Activated T-cell treated with anti-CD3 and anti-CD28 coated beads, Interleukin-2, amount 50 U/mL, for 24 hours (primary cell): ENCODE measurements at regions not wholly inside any gene's neighbourhood (a gene's known extent, or its start where the extent isn't known, plus 50 kb on each side); places are given as distances from the start of the nearest gene placed in this dataset.
"Not testable (repeated sequence)": the region's sequence is repeated elsewhere in the genome, so short reads cannot be mapped to it uniquely, and the experiment has no call there.

Experiments
- DNase-seq: peaks from one replicate; pipeline ENCODE4 v3.0.0-alpha.2; 2020
- H3K27ac Mint-ChIP-seq: 2 replicates; pipeline ENCODE4 v1.8.0; 2020; ENCODE audit warnings: mild to moderate bottlenecking, mixed read lengths
- H3K27me3 Mint-ChIP-seq: 2 replicates; pipeline ENCODE4 v1.8.0; 2020; ENCODE audit warnings: mixed read lengths
- H3K36me3 Mint-ChIP-seq: 2 replicates; pipeline ENCODE4 v1.8.0; 2020; ENCODE audit warnings: low read depth, mixed read lengths
- H3K4me1 Mint-ChIP-seq: 2 replicates; pipeline ENCODE4 v1.8.0; 2020; ENCODE audit warnings: low read depth, mixed read lengths
- H3K4me3 Mint-ChIP-seq: 2 replicates; pipeline ENCODE4 v1.8.0; 2020; ENCODE audit warnings: mild to moderate bottlenecking, moderate library complexity, mixed read lengths
- H3K9me3 Mint-ChIP-seq: 2 replicates; pipeline ENCODE4 v1.8.0; 2020; ENCODE audit warnings: mixed read lengths

- not testable (repeated sequence) for H3K4me3 Mint-ChIP-seq, DNase-seq, H3K36me3 Mint-ChIP-seq, H3K9me3 Mint-ChIP-seq, H3K27ac Mint-ChIP-seq, H3K4me1 Mint-ChIP-seq
- peaks cover 29% of the 10 kb centered on the region for H3K27me3 Mint-ChIP-seq
Observed at GRCh38 chr2:95676573-95676972, 84.8 kb downstream of the TRIM43 start.

- H3K27me3 Mint-ChIP-seq, result peaks cover 35% of the 10 kb centered on the region
- DNase-seq, result no peak
- H3K4me3 Mint-ChIP-seq, result no peak overlapping the region
- H3K9me3 Mint-ChIP-seq, result no peaks in the 10 kb centered on the region
- peaks cover 5% of the 10 kb centered on the region for H3K4me1 Mint-ChIP-seq
- no peak overlapping the region for H3K27ac Mint-ChIP-seq
- no peaks in the 10 kb centered on the region for H3K36me3 Mint-ChIP-seq
Observed at GRCh38 chr2:95677346-95677745, 85.5 kb downstream of the TRIM43 start.

- H3K36me3 Mint-ChIP-seq, DNase-seq, H3K4me3 Mint-ChIP-seq, H3K27ac Mint-ChIP-seq, H3K4me1 Mint-ChIP-seq, H3K9me3 Mint-ChIP-seq: not testable (repeated sequence)
- peaks cover 40% of the 10 kb centered on the region for H3K27me3 Mint-ChIP-seq
Observed at GRCh38 chr2:95677833-95678232, 86.0 kb downstream of the TRIM43 start.

- H3K27ac Mint-ChIP-seq, H3K9me3 Mint-ChIP-seq, H3K4me3 Mint-ChIP-seq, DNase-seq, H3K36me3 Mint-ChIP-seq: not testable (repeated sequence)
- peaks cover 52% of the 10 kb centered on the region for H3K27me3 Mint-ChIP-seq
- H3K4me1 Mint-ChIP-seq, result peaks cover 11% of the 10 kb centered on the region
Observed at GRCh38 chr2:95681158-95681557, 89.4 kb downstream of the TRIM43 start.

GRCh38 chr2:95681589-95682081 lies 89.8 kb downstream of the TRIM43 start:
- H3K4me3 Mint-ChIP-seq, H3K27ac Mint-ChIP-seq, H3K9me3 Mint-ChIP-seq, H3K36me3 Mint-ChIP-seq, DNase-seq: not testable (repeated sequence)
- Mint-ChIP-seq H3K4me1 (peaks cover 11% of the 10 kb centered on the region), H3K27me3 (peaks cover 49% of the 10 kb centered on the region)

GRCh38 chr2:95682889-95683517 lies 91.2 kb downstream of the TRIM43 start:
- H3K4me1 Mint-ChIP-seq, result peaks cover 11% of the 10 kb centered on the region
- H3K27me3 Mint-ChIP-seq, result peaks cover 53% of the 10 kb centered on the region
- H3K27ac Mint-ChIP-seq, H3K9me3 Mint-ChIP-seq, DNase-seq, H3K36me3 Mint-ChIP-seq: not testable (repeated sequence)
- peak overlapping the region; percentile 53 for H3K4me3 Mint-ChIP-seq

- Mint-ChIP-seq H3K27me3 (peaks cover 38% of the 10 kb centered on the region), H3K4me1 (peaks cover 11% of the 10 kb centered on the region), H3K36me3 (no peaks in the 10 kb centered on the region), H3K27ac (no peak overlapping the region), H3K4me3 (no peak overlapping the region), H3K9me3 (no peaks in the 10 kb centered on the region)
- DNase-seq, result no peak
Observed at GRCh38 chr2:95685513-95685912, 93.7 kb downstream of the TRIM43 start.

GRCh38 chr2:95686056-95686825 lies 94.4 kb downstream of the TRIM43 start:
- not testable (repeated sequence) for H3K4me3 Mint-ChIP-seq, DNase-seq

GRCh38 chr2:95687852-95688251 lies 96.1 kb downstream of the TRIM43 start:
- H3K27me3 Mint-ChIP-seq, result peaks cover 18% of the 10 kb centered on the region
- H3K27ac Mint-ChIP-seq, H3K9me3 Mint-ChIP-seq, H3K36me3 Mint-ChIP-seq, H3K4me3 Mint-ChIP-seq, DNase-seq, H3K4me1 Mint-ChIP-seq: not testable (repeated sequence)

More at GRCh38 chr2:95686056-95686825, 94.4 kb downstream of the TRIM43 start:
- peaks cover 31% of the 10 kb centered on the region for H3K27me3 Mint-ChIP-seq
- H3K36me3 Mint-ChIP-seq, H3K9me3 Mint-ChIP-seq, H3K27ac Mint-ChIP-seq: not testable (repeated sequence)
- H3K4me1 Mint-ChIP-seq, result peaks cover 11% of the 10 kb centered on the region

GRCh38 chr2:95691210-95691609 lies 99.4 kb downstream of the TRIM43 start:
- H3K27me3 Mint-ChIP-seq, result peaks cover 13% of the 10 kb centered on the region
- H3K4me3 Mint-ChIP-seq, H3K27ac Mint-ChIP-seq, DNase-seq, H3K4me1 Mint-ChIP-seq, H3K36me3 Mint-ChIP-seq, H3K9me3 Mint-ChIP-seq: not testable (repeated sequence)

- H3K36me3 Mint-ChIP-seq, result not testable (repeated sequence)
Observed at GRCh38 chr2:95693071-95693846, 101.5 kb downstream of the TRIM43 start.

GRCh38 chr2:95695613-95696012 lies 103.8 kb downstream of the TRIM43 start:
- no peaks in the 10 kb centered on the region for H3K9me3 Mint-ChIP-seq
- no peaks in the 10 kb centered on the region for H3K36me3 Mint-ChIP-seq
- H3K4me3 Mint-ChIP-seq, result no peak overlapping the region

More at GRCh38 chr2:95693071-95693846, 101.5 kb downstream of the TRIM43 start:
- peaks cover 21% of the 10 kb centered on the region for H3K27me3 Mint-ChIP-seq
- not testable (repeated sequence) for DNase-seq, H3K4me1 Mint-ChIP-seq, H3K4me3 Mint-ChIP-seq, H3K9me3 Mint-ChIP-seq, H3K27ac Mint-ChIP-seq

GRCh38 chr2:95698146-95698545 lies 106.3 kb downstream of the TRIM43 start:
- H3K4me1 Mint-ChIP-seq, result no peaks in the 10 kb centered on the region
- no peaks in the 10 kb centered on the region for H3K36me3 Mint-ChIP-seq
- H3K9me3 Mint-ChIP-seq, result no peaks in the 10 kb centered on the region
- DNase-seq, result no peak
- peaks cover 25% of the 10 kb centered on the region for H3K27me3 Mint-ChIP-seq
- no peak overlapping the region for H3K4me3 Mint-ChIP-seq
- H3K27ac Mint-ChIP-seq, result no peak overlapping the region

More at GRCh38 chr2:95695613-95696012, 103.8 kb downstream of the TRIM43 start:
- peaks cover 25% of the 10 kb centered on the region for H3K27me3 Mint-ChIP-seq
- H3K4me1 Mint-ChIP-seq, result no peaks in the 10 kb centered on the region
- no peak overlapping the region for H3K27ac Mint-ChIP-seq
- DNase-seq, result no peak

- H3K27me3 Mint-ChIP-seq, result peaks cover 25% of the 10 kb centered on the region
Observed at GRCh38 chr2:95699201-95700184, 107.7 kb downstream of the TRIM43 start.

More at GRCh38 chr2:95699201-95700184, 107.7 kb downstream of the TRIM43 start:
- H3K4me3 Mint-ChIP-seq, DNase-seq, H3K4me1 Mint-ChIP-seq, H3K36me3 Mint-ChIP-seq, H3K9me3 Mint-ChIP-seq, H3K27ac Mint-ChIP-seq: not testable (repeated sequence)
